H1 (cell line): ENCODE measurements at regions not wholly inside any gene's neighbourhood (a gene's known extent, or its start where the extent isn't known, plus 50 kb on each side); places are given as distances from the start of the nearest gene placed in this dataset.

Experiments
- CTCF ChIA-PET: fragments of 300-600 bp; sonication (Branson Sonifier 250); formaldehyde crosslinking; loops from one replicate; lab custom pipeline; 2021; ENCODE audit not compliant: partially characterized antibody; lab: Charles Lee
- POLR2A ChIA-PET: fragments of 300-600 bp; sonication (Branson Sonifier 250); formaldehyde crosslinking; loops from one replicate; lab custom pipeline; 2021; ENCODE audit warnings: inconsistent platforms; ENCODE audit not compliant: partially characterized antibody; lab: Charles Lee
- DNase-seq, 2 experiments: peaks; one replicate each; pipeline versions ENCODE4 v3.0.0 to v3.0.0-alpha.2; 2010 to 2022; ENCODE audit warnings: low spot score in 2 of 2, low read depth in 1 of 2, mixed read lengths in 1 of 2
- FAIRE-seq: peaks from 2 replicates; lab custom pipeline; 2011; peaks lifted over from hg19 to GRCh38; lab: Jason Lieb, UNC
- H2AFZ ChIP-seq: 2 replicates; pipeline ENCODE4 v1.8.1; 2012; ENCODE audit warnings: low read length, inconsistent platforms
- H2AK5ac ChIP-seq: 2 replicates; pipeline ENCODE4 v1.6.1; 2013; ENCODE audit warnings: low read depth, low read length
- H2BK120ac ChIP-seq: replicated peaks from 2 replicates; pipeline ENCODE3; 2013; ENCODE audit warnings: low read depth, low read length, inconsistent platforms
- H2BK12ac ChIP-seq: 2 replicates; pipeline ENCODE4 v1.6.1; 2013; ENCODE audit warnings: low read depth, low read length
- H2BK15ac ChIP-seq: 2 replicates; pipeline ENCODE4 v1.6.1; 2013; ENCODE audit warnings: low read length
- H2BK20ac ChIP-seq: 2 replicates; pipeline ENCODE4 v1.6.1; 2013; ENCODE audit warnings: low read length
- H2BK5ac ChIP-seq: 2 replicates; pipeline ENCODE4 v1.6.1; 2013; ENCODE audit warnings: low read depth, low read length
- H3K14ac ChIP-seq: 2 replicates; pipeline ENCODE4 v1.6.1; 2013; ENCODE audit warnings: inconsistent platforms; ENCODE audit not compliant: insufficient read length
- H3K18ac ChIP-seq: 2 replicates; pipeline ENCODE4 v1.6.1; 2013; ENCODE audit warnings: low read length; ENCODE audit errors: extremely low read depth
- H3K23ac ChIP-seq: 2 replicates; pipeline ENCODE4 v1.6.1; 2013; ENCODE audit warnings: inconsistent platforms; ENCODE audit not compliant: insufficient read length
- H3K23me2 ChIP-seq: 2 replicates; pipeline ENCODE4 v1.6.1; 2013; ENCODE audit warnings: low read depth, low read length
- H3K27ac ChIP-seq: 2 replicates; pipeline ENCODE4 v1.6.1; 2011; ENCODE audit warnings: low read depth, low read length, inconsistent platforms
- H3K27me3 ChIP-seq, 4 experiments: replicated peaks in 1 of 4; 1 replicate in 1 of 4; 2 replicates in 3 of 4; pipeline versions ENCODE4 v1.6.1 to v1.8.1; 2011 to 2013; ENCODE audit warnings: low read length in 3 of 4, mild to moderate bottlenecking in 3 of 4, inconsistent platforms in 2 of 4, mixed read lengths in 2 of 4, moderate library complexity in 1 of 4; ENCODE audit not compliant: control insufficient read depth in 3 of 4, insufficient read depth in 3 of 4; ENCODE audit errors: extremely low read depth in 1 of 4
- H3K36me3 ChIP-seq, 4 experiments: 2 replicates each; pipeline versions ENCODE4 v1.6.1 to v1.8.1; 2011 to 2013; ENCODE audit warnings: mild to moderate bottlenecking in 4 of 4, low read length in 3 of 4, moderate library complexity in 2 of 4, control low read depth in 1 of 4, inconsistent platforms in 1 of 4; ENCODE audit not compliant: insufficient read depth in 4 of 4, control insufficient read depth in 2 of 4
- H3K4ac ChIP-seq: replicated peaks from 2 replicates; pipeline ENCODE3; 2013; ENCODE audit warnings: low read length, low read depth, mixed read lengths, inconsistent platforms; ENCODE audit not compliant: insufficient read length
- H3K4me1 ChIP-seq, 4 experiments: replicated peaks in 1 of 4; 1 replicate in 1 of 4; 2 replicates in 3 of 4; pipeline versions ENCODE4 v1.6.1 to v1.8.1; 2011 to 2013; ENCODE audit warnings: low read length in 3 of 4, inconsistent platforms in 2 of 4, mixed read lengths in 1 of 4; ENCODE audit not compliant: insufficient read depth in 4 of 4, control insufficient read depth in 3 of 4
- H3K4me2 ChIP-seq, 2 experiments: 2 replicates each; pipeline versions ENCODE4 v1.6.1 to v1.8.1; 2011 to 2013; ENCODE audit warnings: low read depth in 2 of 2, low read length in 2 of 2, control low read depth in 1 of 2, inconsistent platforms in 1 of 2, mild to moderate bottlenecking in 1 of 2; ENCODE audit not compliant: insufficient read depth in 1 of 2
- H3K4me3 ChIP-seq, 4 experiments: fragments of 200-600, 300-600 bp in 1 of 4; sonication (generic), shearing (Covaris generic), sonication (Bioruptor Twin) in 1 of 4; 2 replicates each; pipeline versions ENCODE4 v1.5.1 to v1.8.1; 2011 to 2016; ENCODE audit warnings: low read length in 4 of 4, low read depth in 3 of 4, control low read depth in 2 of 4, inconsistent platforms in 2 of 4, mild to moderate bottlenecking in 2 of 4, mixed read lengths in 1 of 4, moderate library complexity in 1 of 4; ENCODE audit not compliant: insufficient read depth in 2 of 4; ENCODE audit errors: extremely low read depth in 1 of 4
- H3K56ac ChIP-seq: replicated peaks from 2 replicates; pipeline ENCODE3; 2013; ENCODE audit warnings: low read depth, mild to moderate bottlenecking, mixed read lengths, low read length, inconsistent platforms; ENCODE audit not compliant: insufficient read length
- H3K79me1 ChIP-seq: 2 replicates; pipeline ENCODE4 v1.6.1; 2013; ENCODE audit warnings: low read depth, low read length, control low read depth
- H3K79me2 ChIP-seq, 2 experiments: 2 replicates each; pipeline versions ENCODE4 v1.6.1 to v1.8.1; 2012 to 2013; ENCODE audit warnings: low read length in 2 of 2, mild to moderate bottlenecking in 2 of 2, inconsistent platforms in 1 of 2; ENCODE audit not compliant: insufficient read depth in 2 of 2, control insufficient read depth in 1 of 2
- H3K9ac ChIP-seq, 4 experiments: replicated peaks in 1 of 4; 1 replicate in 1 of 4; 2 replicates in 3 of 4; pipeline versions ENCODE4 v1.6.1 to v1.8.1; 2011 to 2013; ENCODE audit warnings: low read depth in 3 of 4, low read length in 3 of 4, control low read depth in 2 of 4, mild to moderate bottlenecking in 2 of 4, moderate library complexity in 2 of 4, inconsistent platforms in 1 of 4; ENCODE audit errors: extremely low read depth in 1 of 4
- H3K9me3 ChIP-seq, 2 experiments: 2 replicates each; pipeline versions ENCODE4 v1.6.1 to v1.8.1; 2012 to 2013; ENCODE audit warnings: mild to moderate bottlenecking in 2 of 2, moderate library complexity in 2 of 2, control low read depth in 1 of 2, inconsistent platforms in 1 of 2, low read depth in 1 of 2, low read length in 1 of 2, mixed read lengths in 1 of 2; ENCODE audit not compliant: insufficient read depth in 2 of 2
- H4K20me1 ChIP-seq, 2 experiments: replicated peaks in 1 of 2; 2 replicates each; pipeline versions ENCODE3 to v1.8.1; 2011 to 2013; ENCODE audit warnings: inconsistent platforms in 2 of 2, low read length in 2 of 2, mild to moderate bottlenecking in 1 of 2; ENCODE audit not compliant: insufficient read depth in 2 of 2, control insufficient read depth in 1 of 2
- H4K5ac ChIP-seq: 2 replicates; pipeline ENCODE4 v1.6.1; 2013; ENCODE audit warnings: low read length, low read depth, mixed read lengths, inconsistent platforms; ENCODE audit not compliant: insufficient read length
- H4K8ac ChIP-seq: 2 replicates; pipeline ENCODE4 v1.8.0; 2013; ENCODE audit warnings: mild to moderate bottlenecking, moderate library complexity, low read length, inconsistent platforms; ENCODE audit not compliant: insufficient read depth; ENCODE audit errors: extremely low read depth
- H4K91ac ChIP-seq: replicated peaks from 2 replicates; pipeline ENCODE3; 2013; ENCODE audit warnings: low read length, mixed read lengths, inconsistent platforms; ENCODE audit not compliant: insufficient read length
- ATF2 ChIP-seq: IDR thresholded peaks from 2 replicates; pipeline ENCODE4 v1.6.1; 2012; ENCODE audit warnings: low read length, inconsistent platforms
- BCL11A ChIP-seq, 2 experiments: IDR thresholded peaks; one replicate each; pipeline ENCODE4 v1.6.1; 2011; ENCODE audit warnings: low read depth in 2 of 2, low read length in 2 of 2, mild to moderate bottlenecking in 2 of 2
- BRCA1 ChIP-seq: IDR thresholded peaks from 2 replicates; pipeline ENCODE4 v1.6.1; 2012; ENCODE audit warnings: low read depth, low read length, improper control_type of control experiment
- CBX5 ChIP-seq: fragments of 300-800, 300-1000 bp; sonication (generic); IDR thresholded peaks from 2 replicates; pipeline ENCODE4 v1.7.1; 2016; ENCODE audit warnings: antibody characterized with exemption, low read length, low read depth
- EGR1 ChIP-seq: IDR thresholded peaks from 2 replicates; pipeline ENCODE4 v1.6.1; 2011; ENCODE audit warnings: low read depth, low read length, borderline replicate concordance
- HDAC6 ChIP-seq: IDR thresholded peaks from one replicate; pipeline ENCODE4 v1.7.1; 2012; ENCODE audit warnings: low read depth, mild to moderate bottlenecking, inconsistent platforms, low read length, moderate library complexity
- JUN ChIP-seq: IDR thresholded peaks from 2 replicates; pipeline ENCODE4 v1.6.1; 2011; ENCODE audit warnings: low read depth, mild to moderate bottlenecking, improper control_type of control experiment, low read length
- KDM5A ChIP-seq: fragments of 200-600 bp; IDR thresholded peaks from 2 replicates; pipeline ENCODE4 v1.7.1; 2012; ENCODE audit warnings: mild to moderate bottlenecking, low read length, inconsistent platforms, mixed read lengths
- NRF1 ChIP-seq: IDR thresholded peaks from 2 replicates; pipeline ENCODE4 v1.6.1; 2011; ENCODE audit warnings: mild to moderate bottlenecking, low read depth, low read length, improper control_type of control experiment
- POU5F1 ChIP-seq: IDR thresholded peaks from 2 replicates; pipeline ENCODE4 v1.6.1; 2011; ENCODE audit warnings: low read depth, mild to moderate bottlenecking, low read length, moderate library complexity
- RAD21 ChIP-seq, 2 experiments: IDR thresholded peaks in 1 of 2; conservative IDR thresholded peaks in 1 of 2; 2 replicates each; pipeline ENCODE4 v1.6.1; 2011; ENCODE audit warnings: low read depth in 2 of 2, low read length in 2 of 2, improper control_type of control experiment in 1 of 2, inconsistent platforms in 1 of 2, mild to moderate bottlenecking in 1 of 2, moderate library complexity in 1 of 2
- SIX5 ChIP-seq: IDR thresholded peaks from 2 replicates; pipeline ENCODE4 v1.6.1; 2011; ENCODE audit warnings: mild to moderate bottlenecking, low read depth, low read length
- SP2 ChIP-seq: IDR thresholded peaks from 2 replicates; pipeline ENCODE4 v1.6.1; 2012; ENCODE audit warnings: mild to moderate bottlenecking, low read length, inconsistent platforms
- TBP ChIP-seq: IDR thresholded peaks from 2 replicates; pipeline ENCODE4 v1.6.1; 2011; ENCODE audit warnings: low read depth, low read length, improper control_type of control experiment

- Histone ChIP-seq H2AFZ (no peak overlapping the region), H4K5ac (no peak overlapping the region), H3K36me3 (no peaks in the 10 kb centered on the region), H3K4me1 (no peaks in the 10 kb centered on the region), H2BK20ac (no peak overlapping the region), H3K79me2 (no peaks in the 10 kb centered on the region), H3K9ac (no peak overlapping the region), H2BK120ac (no peak overlapping the region), H4K20me1 (no peaks in the 10 kb centered on the region), H2AK5ac (no peak overlapping the region), H3K18ac (no peak overlapping the region), H2BK15ac (no peak overlapping the region), H3K27me3 (no peaks in the 10 kb centered on the region), H4K8ac (no peak overlapping the region), H2BK12ac (no peak overlapping the region), H3K9me3 (peaks cover 0 to 5% of the 10 kb centered on the region in 2 experiments; a peak in 2 of 4 replicates), H3K4me3 (no peak overlapping the region), H3K23me2 (no peaks in the 10 kb centered on the region), H4K91ac (no peak overlapping the region), H3K23ac (no peak overlapping the region), H3K4ac (no peak overlapping the region), H3K79me1 (no peaks in the 10 kb centered on the region), H3K4me2 (no peak overlapping the region), H3K14ac (no peak overlapping the region), H3K56ac (no peak overlapping the region), H2BK5ac (no peak overlapping the region), H3K27ac (no peak overlapping the region)
- FAIRE-seq: no peak
- DNase-seq: no peak
- POLR2A ChIA-PET: no interaction called here
- CTCF ChIA-PET: interaction anchor here (1.1 kb wide), 1 partner anchor 15 kb away, joined by 3 read pairs; no protein-coding TSS in a partner anchor
- TF ChIP-seq POU5F1 (no peak), CBX5 (no peak), JUN (no peak), SIX5 (no peak), BCL11A (IDR thresholded peaks at IDR 0.05; ENCODE audit: low read depth in 2 of 2, low read length in 2 of 2) (no peak), NRF1 (no peak), ATF2 (no peak), HDAC6 (no peak), RAD21 (IDR thresholded peaks at IDR 0.05 in 1 of 2, conservative IDR thresholded peaks at IDR 0.05 in 1 of 2; ENCODE audit: low read depth in 2 of 2, low read length in 2 of 2) (no peak), KDM5A (no peak), SP2 (no peak), EGR1 (no peak), TBP (no peak), BRCA1 (no peak)
These were observed 244.8 kb upstream of the RGS18 start for GRCh38 chr1:191913260-191913977.
